G401.6 (cell line): ENCODE measurements at regions not wholly inside any gene's neighbourhood (a gene's known extent, or its start where the extent isn't known, plus 50 kb on each side); places are given as distances from the start of the nearest gene placed in this dataset.
"Not testable (repeated sequence)": the region's sequence is repeated elsewhere in the genome, so short reads cannot be mapped to it uniquely, and the experiment has no call there.

Experiments used
- FAIRE-seq: peaks from 2 replicates; lab custom pipeline; 2012; peaks lifted over from hg19 to GRCh38; lab: Jason Lieb, UNC

GRCh38 chr5:116733991-116734975 lies 159.7 kb upstream of the SEMA6A start:
- no peak for FAIRE-seq

- no peak for FAIRE-seq
Observed at GRCh38 chr5:116732591-116732990, 158.0 kb upstream of the SEMA6A start.

- FAIRE-seq: no peak
Observed at GRCh38 chr5:116731432-116731831, 156.8 kb upstream of the SEMA6A start.

GRCh38 chr5:116730706-116731105 lies 156.1 kb upstream of the SEMA6A start:
- FAIRE-seq: no peak

GRCh38 chr5:116730185-116730584 lies 155.6 kb upstream of the SEMA6A start:
- no peak for FAIRE-seq

- no peak for FAIRE-seq
Observed at GRCh38 chr5:116727248-116727647, 152.6 kb upstream of the SEMA6A start.

GRCh38 chr5:116726180-116726579 lies 151.6 kb upstream of the SEMA6A start:
- FAIRE-seq: not testable (repeated sequence)

GRCh38 chr5:116724971-116725370 lies 150.3 kb upstream of the SEMA6A start:
- no peak for FAIRE-seq

GRCh38 chr5:116722651-116723050 lies 148.0 kb upstream of the SEMA6A start:
- no peak for FAIRE-seq

- no peak for FAIRE-seq
Observed at GRCh38 chr5:116719106-116719505, 144.5 kb upstream of the SEMA6A start.

- FAIRE-seq: no peak
Observed at GRCh38 chr5:116718317-116718716, 143.7 kb upstream of the SEMA6A start.

GRCh38 chr5:116709082-116709481 lies 134.5 kb upstream of the SEMA6A start:
- no peak for FAIRE-seq

GRCh38 chr5:116705121-116705519 lies 130.5 kb upstream of the SEMA6A start:
- not testable (repeated sequence) for FAIRE-seq

- FAIRE-seq: no peak
Observed at GRCh38 chr5:116703941-116704340, 129.3 kb upstream of the SEMA6A start.

GRCh38 chr5:116703328-116703727 lies 128.7 kb upstream of the SEMA6A start:
- FAIRE-seq: no peak

GRCh38 chr5:116702776-116703175 lies 128.2 kb upstream of the SEMA6A start:
- no peak for FAIRE-seq

GRCh38 chr5:116699332-116699731 lies 124.7 kb upstream of the SEMA6A start:
- FAIRE-seq: no peak

- no peak for FAIRE-seq
Observed at GRCh38 chr5:116696366-116696765, 121.7 kb upstream of the SEMA6A start.

GRCh38 chr5:116695681-116696080 lies 121.1 kb upstream of the SEMA6A start:
- no peak for FAIRE-seq

- no peak for FAIRE-seq
Observed at GRCh38 chr5:116686438-116686837, 111.8 kb upstream of the SEMA6A start.

GRCh38 chr5:116685931-116686330 lies 111.3 kb upstream of the SEMA6A start:
- no peak for FAIRE-seq

GRCh38 chr5:116685069-116685468 lies 110.4 kb upstream of the SEMA6A start:
- no peak for FAIRE-seq

- no peak for FAIRE-seq
Observed at GRCh38 chr5:116681334-116682013, 106.9 kb upstream of the SEMA6A start.

- FAIRE-seq: no peak
Observed at GRCh38 chr5:116675626-116675910, 100.9 kb upstream of the SEMA6A start.
